ENCODE measurements at regions not wholly inside any gene's neighbourhood (a gene's known extent, or its start where the extent isn't known, plus 50 kb on each side); places are given as distances from the start of the nearest gene placed in this dataset.

DNA sequence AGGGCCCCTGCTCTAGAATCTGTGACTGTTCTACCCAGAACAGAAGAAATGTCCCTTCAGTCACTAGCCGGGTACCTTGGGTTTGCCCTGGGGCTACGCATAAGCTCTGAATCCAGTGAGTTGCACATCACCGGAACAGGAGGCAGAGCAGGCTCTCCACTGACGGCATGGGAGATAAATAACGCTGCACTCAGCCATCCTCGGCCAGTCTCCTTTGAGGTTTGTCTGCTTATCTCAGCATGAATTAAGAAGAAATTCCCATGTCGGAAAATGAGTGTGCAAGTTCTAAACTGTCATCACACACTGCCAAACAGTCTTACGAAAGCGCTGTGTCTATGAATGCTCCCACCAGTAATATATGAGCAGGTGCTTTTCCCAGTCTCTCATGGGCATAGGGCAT lies 90.8 kb downstream of the FAM50B start:
- no peak for TF ChIP-seq POLR2AphosphoS5 (IDR thresholded peaks at IDR 0.05; ENCODE audit: borderline replicate concordance, low read depth, low read length)
- TF ChIP-seq EZH2 (IDR thresholded peaks at IDR 0.05) = no peak

Data from SK-N-MC (cell line).